Calu3 (cell line): ENCODE measurements at regions not wholly inside any gene's neighbourhood (a gene's known extent, or its start where the extent isn't known, plus 50 kb on each side); places are given as distances from the start of the nearest gene placed in this dataset.

Experiments used
- BruUV-seq: library from RNA; stranded (reverse); fragments of 400-500 nt; replicated peaks from 2 replicates; lab custom pipeline; 2021; lab: Mats Ljungman, UMichigan
- CTCF ChIA-PET: fragments of 300-600 bp; sonication (Branson Sonifier 250); formaldehyde crosslinking; loops from one replicate; lab custom pipeline; 2022; ENCODE audit warnings: antibody characterized with exemption; lab: Charles Lee
- DNase-seq: peaks from one replicate; pipeline ENCODE4 v3.0.0; 2022
- H3K27ac Mint-ChIP-seq: one replicate; pipeline ENCODE4 v1.8.0; 2022; ENCODE audit warnings: mixed read lengths; ENCODE audit not compliant: unreplicated experiment
- H3K27me3 Mint-ChIP-seq: one replicate; pipeline ENCODE4 v1.8.0; 2022; ENCODE audit warnings: mixed read lengths; ENCODE audit not compliant: unreplicated experiment
- H3K36me3 Mint-ChIP-seq: one replicate; pipeline ENCODE4 v1.8.0; 2022; ENCODE audit warnings: mild to moderate bottlenecking, moderate library complexity, mixed read lengths; ENCODE audit not compliant: insufficient read depth, unreplicated experiment
- H3K4me1 Mint-ChIP-seq: one replicate; pipeline ENCODE4 v1.8.0; 2022; ENCODE audit warnings: mild to moderate bottlenecking, low read depth, mixed read lengths; ENCODE audit not compliant: unreplicated experiment
- H3K4me3 Mint-ChIP-seq: one replicate; pipeline ENCODE4 v1.8.0; 2022; ENCODE audit warnings: mild to moderate bottlenecking, low read depth, moderate library complexity, mixed read lengths; ENCODE audit not compliant: unreplicated experiment
- H3K9me3 Mint-ChIP-seq: one replicate; pipeline ENCODE4 v1.8.0; 2022; ENCODE audit warnings: low read depth, mixed read lengths; ENCODE audit not compliant: unreplicated experiment
- intact Hi-C: fragments of 100-400 bp; cut with micrococcal nuclease; formaldehyde crosslinking; loops from one replicate; pipeline ENCODE4 v1.10.0; 2022; ENCODE audit not compliant: unreplicated experiment
- TF ChIP-seq, protein P1 (sequence below): fragments of 200-600 bp; IDR thresholded peaks from one replicate; pipeline ENCODE4 v1.8.0; 2022; ENCODE audit warnings: antibody characterized with exemption; ENCODE audit not compliant: unreplicated experiment

DNA sequence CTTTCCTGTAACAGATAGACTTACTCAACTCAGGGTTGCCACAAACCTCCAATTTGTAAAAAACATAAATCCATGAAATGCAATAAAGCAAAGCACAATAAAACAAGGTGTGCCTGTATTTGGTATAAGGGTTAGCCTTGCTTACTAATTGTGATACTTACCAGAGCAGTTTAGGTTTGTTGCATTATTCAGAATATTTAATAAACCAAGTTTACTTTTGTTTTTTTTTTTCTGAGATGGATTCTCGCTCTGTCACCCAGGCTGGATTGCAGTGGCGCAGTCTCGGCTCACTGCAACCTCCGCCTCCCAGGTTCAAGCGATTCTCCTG lies 79.6 kb downstream of the SEC61G start:
- intact Hi-C loops: no loop called here
- CTCF ChIA-PET: no interaction called here
- peaks cover 76% of the 10 kb centered on the region for H3K27me3 Mint-ChIP-seq

DNA sequence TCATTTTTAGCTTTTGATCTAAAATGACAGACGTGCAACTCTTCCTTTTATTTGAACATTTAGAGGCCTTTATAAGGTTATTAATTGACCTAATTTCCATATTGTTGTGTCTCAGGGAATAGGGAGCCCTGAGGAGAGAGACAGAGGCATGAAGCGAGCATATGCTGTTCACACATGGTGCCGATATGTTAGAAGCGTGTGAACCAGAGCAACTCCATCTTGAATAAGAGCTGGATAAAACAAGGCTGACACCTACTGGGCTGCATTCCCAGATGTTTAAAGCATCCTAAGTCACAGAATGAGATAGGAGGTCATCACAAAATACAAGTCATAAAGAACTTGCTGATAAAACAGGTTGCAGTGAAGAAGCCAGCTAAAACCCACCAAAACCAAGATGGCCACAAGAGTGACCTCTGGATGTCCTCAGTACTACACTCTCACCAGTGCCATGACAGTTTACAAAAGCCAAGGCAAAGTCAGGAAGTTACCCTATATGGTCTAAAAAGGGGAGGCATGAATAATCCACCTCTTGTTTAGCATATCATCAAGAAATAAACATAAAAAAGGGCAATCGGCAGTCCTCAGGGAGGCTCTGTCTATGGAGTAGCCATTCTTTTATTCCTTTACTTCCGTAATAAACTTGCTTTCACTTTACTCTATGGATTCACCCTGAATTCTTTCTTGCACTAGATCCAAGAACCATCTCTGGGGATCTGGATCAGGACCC lies 80.1 kb downstream of the SEC61G start:
- TF ChIP-seq, protein P1, sequence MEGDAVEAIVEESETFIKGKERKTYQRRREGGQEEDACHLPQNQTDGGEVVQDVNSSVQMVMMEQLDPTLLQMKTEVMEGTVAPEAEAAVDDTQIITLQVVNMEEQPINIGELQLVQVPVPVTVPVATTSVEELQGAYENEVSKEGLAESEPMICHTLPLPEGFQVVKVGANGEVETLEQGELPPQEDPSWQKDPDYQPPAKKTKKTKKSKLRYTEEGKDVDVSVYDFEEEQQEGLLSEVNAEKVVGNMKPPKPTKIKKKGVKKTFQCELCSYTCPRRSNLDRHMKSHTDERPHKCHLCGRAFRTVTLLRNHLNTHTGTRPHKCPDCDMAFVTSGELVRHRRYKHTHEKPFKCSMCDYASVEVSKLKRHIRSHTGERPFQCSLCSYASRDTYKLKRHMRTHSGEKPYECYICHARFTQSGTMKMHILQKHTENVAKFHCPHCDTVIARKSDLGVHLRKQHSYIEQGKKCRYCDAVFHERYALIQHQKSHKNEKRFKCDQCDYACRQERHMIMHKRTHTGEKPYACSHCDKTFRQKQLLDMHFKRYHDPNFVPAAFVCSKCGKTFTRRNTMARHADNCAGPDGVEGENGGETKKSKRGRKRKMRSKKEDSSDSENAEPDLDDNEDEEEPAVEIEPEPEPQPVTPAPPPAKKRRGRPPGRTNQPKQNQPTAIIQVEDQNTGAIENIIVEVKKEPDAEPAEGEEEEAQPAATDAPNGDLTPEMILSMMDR: no peak
- CTCF ChIA-PET: no interaction called here
- Mint-ChIP-seq H3K4me3 (no peak overlapping the region), H3K27me3 (peaks cover 76% of the 10 kb centered on the region), H3K9me3 (no peaks in the 10 kb centered on the region), H3K4me1 (no peaks in the 10 kb centered on the region), H3K36me3 (no peaks in the 10 kb centered on the region), H3K27ac (no peak overlapping the region)
- intact Hi-C loops: no loop called here
- no TSS peak for BruUV-seq
- DNase-seq: no peak

More for the DNA sequence above, 79.6 kb downstream of the SEC61G start:
- BruUV-seq: no TSS peak
- DNase-seq: no peak
- no peaks in the 10 kb centered on the region for H3K4me1 Mint-ChIP-seq
- H3K36me3 Mint-ChIP-seq: no peaks in the 10 kb centered on the region
- TF ChIP-seq, protein P1: no peak
- no peak overlapping the region for H3K27ac Mint-ChIP-seq
- H3K4me3 Mint-ChIP-seq: no peak overlapping the region
- no peaks in the 10 kb centered on the region for H3K9me3 Mint-ChIP-seq

DNA sequence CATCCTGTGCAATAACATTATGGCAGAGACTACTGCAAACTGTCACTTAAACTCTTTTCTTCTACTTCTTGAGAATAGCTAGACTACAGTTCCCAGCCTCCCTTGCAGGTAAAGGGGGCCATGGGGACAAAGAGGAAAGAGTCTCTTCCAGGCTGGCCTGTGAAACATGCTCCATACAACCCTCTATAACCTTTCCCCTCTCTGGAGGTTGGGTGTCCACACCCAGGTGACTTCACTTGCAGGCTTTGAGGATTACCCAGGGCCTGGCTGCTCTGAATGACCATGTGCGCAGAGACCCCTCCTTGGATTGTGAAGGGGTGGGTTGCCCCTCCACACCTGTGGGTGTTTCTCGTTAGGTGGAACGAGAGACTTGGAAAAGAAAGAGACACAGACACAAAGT lies 84.1 kb downstream of the SEC61G start:
- BruUV-seq: no TSS peak
- no peak for DNase-seq
- H3K9me3 Mint-ChIP-seq: no peaks in the 10 kb centered on the region
- no peak overlapping the region for H3K27ac Mint-ChIP-seq
- H3K4me1 Mint-ChIP-seq: no peaks in the 10 kb centered on the region
- H3K27me3 Mint-ChIP-seq: peaks cover 88% of the 10 kb centered on the region
- H3K36me3 Mint-ChIP-seq: no peaks in the 10 kb centered on the region
- intact Hi-C loops: no loop called here
- H3K4me3 Mint-ChIP-seq: no peak overlapping the region
- TF ChIP-seq, protein P1: no peak
- CTCF ChIA-PET: no interaction called here

DNA sequence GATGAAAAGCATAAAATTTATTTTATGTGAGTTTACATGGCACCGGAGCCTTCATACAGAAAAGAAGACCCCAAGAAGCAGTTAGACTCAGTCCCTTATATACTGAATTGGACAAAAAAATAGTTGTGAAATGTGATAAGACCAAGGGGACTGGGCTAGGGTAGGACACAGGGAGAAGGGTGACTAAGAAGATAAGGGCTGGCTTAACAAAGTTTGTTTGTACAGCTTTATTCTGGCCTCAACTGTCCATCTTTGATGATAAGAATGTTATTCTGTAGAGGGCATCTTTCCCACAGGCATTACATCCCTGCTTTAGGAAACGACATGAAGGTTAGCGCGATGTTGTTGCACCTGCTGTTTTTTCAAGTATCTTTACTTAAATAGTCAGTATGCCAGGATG lies 86.5 kb downstream of the SEC61G start:
- DNase-seq: no peak
- BruUV-seq: no TSS peak
- no peak overlapping the region for H3K4me3 Mint-ChIP-seq
- intact Hi-C loops: no loop called here
- no peak overlapping the region for H3K27ac Mint-ChIP-seq
- H3K4me1 Mint-ChIP-seq: no peaks in the 10 kb centered on the region
- no peaks in the 10 kb centered on the region for H3K9me3 Mint-ChIP-seq
- no peaks in the 10 kb centered on the region for H3K36me3 Mint-ChIP-seq
- TF ChIP-seq, protein P1: no peak
- CTCF ChIA-PET: interaction anchor here (1.0 kb wide), 1 partner anchor 8 kb away, joined by 4 read pairs; no protein-coding TSS in a partner anchor
- H3K27me3 Mint-ChIP-seq: peaks cover 86% of the 10 kb centered on the region
